Fibroblast of lung (primary cell): ENCODE measurements at regions not wholly inside any gene's neighbourhood (a gene's known extent, or its start where the extent isn't known, plus 50 kb on each side); places are given as distances from the start of the nearest gene placed in this dataset.

Experiments
- DNase-seq, 2 donors: peaks; one replicate each; pipeline versions ENCODE4 v3.0.0 to v3.0.0-alpha.2; 2010; ENCODE audit warnings: low read depth in 2 of 2
- H2AFZ ChIP-seq: 2 replicates; pipeline ENCODE4 v1.5.1; 2012; ENCODE audit warnings: low read length, control low read depth, inconsistent platforms
- H3K27ac ChIP-seq: 2 replicates; pipeline ENCODE4 v1.5.1; 2011; ENCODE audit warnings: low read length, control low read depth; ENCODE audit not compliant: insufficient read depth
- H3K27me3 ChIP-seq: 2 replicates; pipeline ENCODE4 v1.5.1; 2011; ENCODE audit warnings: mild to moderate bottlenecking, low read length; ENCODE audit not compliant: control insufficient read depth, insufficient read depth
- H3K36me3 ChIP-seq: 2 replicates; pipeline ENCODE4 v1.5.1; 2011; ENCODE audit warnings: low read length; ENCODE audit not compliant: control insufficient read depth, insufficient read depth
- H3K4me1 ChIP-seq: 2 replicates; pipeline ENCODE4 v1.5.1; 2011; ENCODE audit warnings: low read length; ENCODE audit not compliant: control insufficient read depth, insufficient read depth; ENCODE audit errors: extremely low read depth
- H3K4me2 ChIP-seq: 2 replicates; pipeline ENCODE4 v1.5.1; 2011; ENCODE audit warnings: low read length, control low read depth; ENCODE audit not compliant: insufficient read depth; ENCODE audit errors: extremely low read depth
- H3K4me3 ChIP-seq, 4 experiments: fragments of 200-600 bp in 1 of 4; sonication (generic) in 1 of 4; replicated peaks in 1 of 4; 2 replicates each; pipeline ENCODE4 v1.5.1; 2011 to 2016; ENCODE audit warnings: low read length in 4 of 4, low read depth in 3 of 4, mild to moderate bottlenecking in 3 of 4, control low read depth in 2 of 4, inconsistent platforms in 1 of 4, mixed read lengths in 1 of 4; ENCODE audit not compliant: insufficient read depth in 1 of 4; ENCODE audit errors: control extremely low read depth in 1 of 4
- H3K79me2 ChIP-seq: 2 replicates; pipeline ENCODE4 v1.5.1; 2012; ENCODE audit warnings: mild to moderate bottlenecking, low read length, inconsistent platforms; ENCODE audit not compliant: control insufficient read depth, insufficient read depth
- H3K9ac ChIP-seq: 2 replicates; pipeline ENCODE4 v1.5.1; 2011; ENCODE audit warnings: mild to moderate bottlenecking, low read length, control low read depth; ENCODE audit not compliant: insufficient read depth
- H3K9me3 ChIP-seq: 2 replicates; pipeline ENCODE4 v1.5.1; 2012; ENCODE audit warnings: low read depth, low read length; ENCODE audit not compliant: control insufficient read depth, insufficient read depth
- H4K20me1 ChIP-seq: 2 replicates; pipeline ENCODE4 v1.5.1; 2011; ENCODE audit warnings: low read length; ENCODE audit not compliant: control insufficient read depth, insufficient read depth; ENCODE audit errors: extremely low read depth
- CTCF ChIP-seq, 2 donors: IDR thresholded peaks in 1 of 2; conservative IDR thresholded peaks in 1 of 2; 1 replicate in 1 of 2; 2 replicates in 1 of 2; pipeline ENCODE4 v1.5.1; 2011 to 2012; ENCODE audit warnings: low read length in 2 of 2, control low read depth in 1 of 2, inconsistent platforms in 1 of 2, low read depth in 1 of 2, mild to moderate bottlenecking in 1 of 2
- EZH2 ChIP-seq: IDR thresholded peaks from 2 replicates; pipeline ENCODE4 v1.5.1; 2012; ENCODE audit warnings: low read length, control low read depth, mild to moderate bottlenecking; ENCODE audit errors: missing control alignments

- Histone ChIP-seq H3K79me2 (no peaks in the 10 kb centered on the region), H3K4me2 (no peak overlapping the region), H2AFZ (no peak overlapping the region), H3K4me1 (no peaks in the 10 kb centered on the region), H3K9ac (no peak overlapping the region), H3K27me3 (no peaks in the 10 kb centered on the region), H3K4me3 (no peak overlapping the region), H4K20me1 (no peaks in the 10 kb centered on the region), H3K27ac (no peak overlapping the region), H3K9me3 (no peaks in the 10 kb centered on the region), H3K36me3 (no peaks in the 10 kb centered on the region)
- DNase-seq, result no peak
- TF ChIP-seq CTCF (conservative IDR thresholded peaks at IDR 0.05 in 1 of 2, IDR thresholded peaks at IDR 0.05 in 1 of 2; ENCODE audit: low read depth in 1 of 2, low read length in 2 of 2), result no peak
Measured at GRCh38 chr12:68477906-68478305, 132.8 kb upstream of the RAP1B start.

GRCh38 chr12:68478516-68479260, 132.0 kb upstream of the RAP1B start:
- H3K4me1 ChIP-seq, result no peaks in the 10 kb centered on the region
- H3K27me3 ChIP-seq, result no peaks in the 10 kb centered on the region
- no peak overlapping the region for H3K4me3 ChIP-seq
- H3K36me3 ChIP-seq, result no peaks in the 10 kb centered on the region
- H3K9ac ChIP-seq, result no peak overlapping the region
- no peak for TF ChIP-seq CTCF (conservative IDR thresholded peaks at IDR 0.05 in 1 of 2, IDR thresholded peaks at IDR 0.05 in 1 of 2; ENCODE audit: low read depth in 1 of 2, low read length in 2 of 2)
- no peak for TF ChIP-seq EZH2
- H3K27ac ChIP-seq, result no peak overlapping the region
- no peaks in the 10 kb centered on the region for H4K20me1 ChIP-seq
- no peak overlapping the region for H2AFZ ChIP-seq
- DNase-seq, result no peak
- no peaks in the 10 kb centered on the region for H3K79me2 ChIP-seq
- no peak overlapping the region for H3K4me2 ChIP-seq
- no peaks in the 10 kb centered on the region for H3K9me3 ChIP-seq

DNA sequence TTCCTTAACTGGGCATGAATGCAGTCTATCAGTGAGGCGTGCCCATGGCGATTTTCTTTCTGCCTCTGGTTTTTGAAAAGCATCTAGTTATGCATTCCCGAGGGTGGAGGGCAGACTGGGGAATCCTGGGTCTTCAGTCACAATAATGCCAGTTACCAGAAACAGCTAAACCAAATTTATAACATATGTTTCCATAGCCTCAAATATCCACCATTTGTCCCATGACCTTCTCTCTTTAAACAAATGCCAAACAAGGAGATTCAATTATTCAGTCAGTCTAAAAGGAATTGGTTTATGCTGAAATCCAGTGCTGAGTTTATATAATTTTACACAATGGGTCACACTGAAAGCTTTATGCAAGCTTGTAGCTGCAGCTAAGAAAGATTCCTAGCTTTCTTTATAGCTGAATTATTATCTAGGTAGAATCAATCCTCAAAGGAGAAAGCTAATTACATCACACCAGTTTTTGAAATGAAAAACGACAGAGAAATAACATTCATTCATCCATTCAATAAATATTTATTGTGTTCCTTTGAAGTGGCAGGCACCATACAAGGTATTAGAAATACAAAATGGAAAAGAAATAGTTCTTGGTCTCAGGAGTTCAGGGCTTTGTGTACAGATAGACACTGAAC, 131.3 kb upstream of the RAP1B start:
- Histone ChIP-seq H3K36me3 (no peaks in the 10 kb centered on the region), H3K79me2 (no peaks in the 10 kb centered on the region), H3K27ac (no peak overlapping the region), H3K4me1 (no peaks in the 10 kb centered on the region), H3K27me3 (no peaks in the 10 kb centered on the region), H3K4me2 (no peak overlapping the region), H3K9ac (no peak overlapping the region), H4K20me1 (no peaks in the 10 kb centered on the region), H2AFZ (no peak overlapping the region), H3K9me3 (no peaks in the 10 kb centered on the region), H3K4me3 (no peak overlapping the region)
- TF ChIP-seq CTCF (conservative IDR thresholded peaks at IDR 0.05 in 1 of 2, IDR thresholded peaks at IDR 0.05 in 1 of 2; ENCODE audit: low read depth in 1 of 2, low read length in 2 of 2) (no peak), EZH2 (no peak)
- DNase-seq, result peak; percentile 47 to 67
